K562 (cell line): ENCODE measurements at regions not wholly inside any gene's neighbourhood (a gene's known extent, or its start where the extent isn't known, plus 50 kb on each side); places are given as distances from the start of the nearest gene placed in this dataset.

Experiments
- ETS2 ChIP-seq: IDR thresholded peaks from 2 replicates; pipeline ENCODE4 v1.6.1; 2016; ENCODE audit warnings: borderline replicate concordance, missing genetic modification characterization, mild to moderate bottlenecking, moderate library complexity, missing compliant biosample characterization; ENCODE audit not compliant: poor library complexity, severe bottlenecking
- EZH2 ChIP-seq: IDR thresholded peaks from 2 replicates; pipeline ENCODE4 v1.6.1; 2012; ENCODE audit warnings: low read depth, mild to moderate bottlenecking, inconsistent platforms, low read length, borderline replicate concordance
- GABPB2 ChIP-seq: fragments of 250-450 bp; sonication (Bioruptor Pico); conservative IDR thresholded peaks from 2 replicates; pipeline ENCODE4 v1.5.1; 2021; ENCODE audit warnings: mild to moderate bottlenecking
- HMG20A ChIP-seq: fragments of 450-650 bp; formaldehyde crosslinking; conservative IDR thresholded peaks from 2 replicates; pipeline ENCODE4 v1.4.0; 2020; ENCODE audit warnings: mild to moderate bottlenecking, mixed read lengths
- IFI16 ChIP-seq: fragments of 250-450 bp; sonication (Bioruptor Pico); IDR thresholded peaks from 2 replicates; pipeline ENCODE4 v2.1.2; 2022; ENCODE audit warnings: mild to moderate bottlenecking, inconsistent platforms
- LCOR ChIP-seq: sonication (generic); formaldehyde crosslinking; IDR thresholded peaks from 2 replicates; pipeline ENCODE4 v1.8.0; 2022; ENCODE audit warnings: mild to moderate bottlenecking, missing genetic modification reagents
- RCOR1 ChIP-seq, 2 experiments: IDR thresholded peaks; 2 replicates each; pipeline ENCODE4 v1.6.1; 2012; ENCODE audit warnings: low read depth in 2 of 2, low read length in 2 of 2, borderline replicate concordance in 1 of 2, improper control_type of control experiment in 1 of 2
- SP1 ChIP-seq: sonication (generic); formaldehyde crosslinking; IDR thresholded peaks from 2 replicates; pipeline ENCODE4 v1.8.1; 2022; ENCODE audit warnings: mild to moderate bottlenecking, missing genetic modification reagents
- TCF3 ChIP-seq: sonication (generic); formaldehyde crosslinking; IDR thresholded peaks from 2 replicates; pipeline ENCODE4 v1.4.0; 2020; ENCODE audit warnings: mild to moderate bottlenecking, missing genetic modification reagents
- TCFL5 ChIP-seq: fragments of 250-450 bp; sonication (Bioruptor Pico); conservative IDR thresholded peaks from 2 replicates; pipeline ENCODE4 v1.6.1; 2021; ENCODE audit warnings: mild to moderate bottlenecking, moderate library complexity, matching md5 sums
- THRAP3 ChIP-seq: fragments of 450-650 bp; IDR thresholded peaks from 2 replicates; pipeline ENCODE4 v1.6.1; 2016; ENCODE audit warnings: mild to moderate bottlenecking, inconsistent platforms, borderline replicate concordance
- ZFPM2 ChIP-seq: fragments of 250-450 bp; sonication (Bioruptor Pico); IDR thresholded peaks from 2 replicates; pipeline ENCODE4 v1.5.1; 2022; ENCODE audit warnings: mild to moderate bottlenecking
- ZKSCAN8 ChIP-seq: fragments of 200-800 bp; sonication (Bioruptor generic); IDR thresholded peaks from 2 replicates; pipeline ENCODE4 v1.6.1; 2016; ENCODE audit warnings: missing genetic modification characterization, missing compliant biosample characterization
- ZNF24 ChIP-seq: fragments of 450-650 bp; IDR thresholded peaks from 2 replicates; pipeline ENCODE4 v1.6.1; 2016
- ZNF507 ChIP-seq: conservative IDR thresholded peaks from 2 replicates; pipeline ENCODE4 v1.6.1; 2017; ENCODE audit warnings: missing genetic modification characterization, missing compliant biosample characterization
- ZNF589 ChIP-seq: fragments of 200-800 bp; sonication (Bioruptor generic); IDR thresholded peaks from 2 replicates; pipeline ENCODE4 v1.6.1; 2016; ENCODE audit warnings: low read depth, missing genetic modification characterization, missing compliant biosample characterization
- TF ChIP-seq, protein P1 (sequence below), 2 experiments: fragments of 150-350 bp in 1 of 2; IDR thresholded peaks; 2 replicates each; pipeline ENCODE4 v1.6.1; 2012 to 2016; ENCODE audit warnings: low read depth in 2 of 2, low read length in 2 of 2, mild to moderate bottlenecking in 1 of 2, moderate library complexity in 1 of 2
- TF ChIP-seq, protein P2 (sequence below): fragments of 450-650 bp; IDR thresholded peaks from 2 replicates; pipeline ENCODE4 v1.6.1; 2016; ENCODE audit warnings: borderline replicate concordance
- TF ChIP-seq, protein P3 (sequence below), 2 experiments: fragments of 450-650 bp in 1 of 2; sonication (generic) in 1 of 2; formaldehyde crosslinking in 1 of 2; IDR thresholded peaks in 1 of 2; conservative IDR thresholded peaks in 1 of 2; 2 replicates each; pipeline versions ENCODE4 v1.6.1 to v1.8.1; 2016 to 2023; ENCODE audit warnings: mild to moderate bottlenecking in 2 of 2, moderate library complexity in 2 of 2, inconsistent platforms in 1 of 2, missing genetic modification reagents in 1 of 2
- TF ChIP-seq, protein P4 (sequence below): fragments of 250-450 bp; sonication (Bioruptor Pico); IDR thresholded peaks from 2 replicates; pipeline ENCODE4 v1.8.0; 2021; ENCODE audit warnings: moderate library complexity, mild to moderate bottlenecking, inconsistent platforms

DNA sequence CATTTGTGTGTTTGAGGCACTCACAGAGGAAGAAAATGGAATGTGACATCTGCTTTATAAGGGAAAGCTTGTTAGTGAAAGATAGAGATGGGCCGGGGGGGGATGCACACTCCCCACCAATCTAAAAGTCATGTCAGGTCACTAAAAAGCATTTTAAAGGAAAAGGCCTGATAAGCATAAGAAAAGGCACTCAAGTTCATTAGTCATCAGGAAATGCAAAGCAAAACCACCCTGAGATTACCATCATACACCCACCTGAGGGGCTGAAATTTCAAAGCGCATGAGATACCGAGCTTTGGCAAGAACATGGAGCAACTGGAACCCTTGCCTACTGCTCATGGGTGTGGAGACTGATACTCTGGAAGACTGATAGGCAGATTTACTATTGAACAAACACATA lies 77.9 kb upstream of the ANO1 start (continued):
- TF ChIP-seq, protein P1, sequence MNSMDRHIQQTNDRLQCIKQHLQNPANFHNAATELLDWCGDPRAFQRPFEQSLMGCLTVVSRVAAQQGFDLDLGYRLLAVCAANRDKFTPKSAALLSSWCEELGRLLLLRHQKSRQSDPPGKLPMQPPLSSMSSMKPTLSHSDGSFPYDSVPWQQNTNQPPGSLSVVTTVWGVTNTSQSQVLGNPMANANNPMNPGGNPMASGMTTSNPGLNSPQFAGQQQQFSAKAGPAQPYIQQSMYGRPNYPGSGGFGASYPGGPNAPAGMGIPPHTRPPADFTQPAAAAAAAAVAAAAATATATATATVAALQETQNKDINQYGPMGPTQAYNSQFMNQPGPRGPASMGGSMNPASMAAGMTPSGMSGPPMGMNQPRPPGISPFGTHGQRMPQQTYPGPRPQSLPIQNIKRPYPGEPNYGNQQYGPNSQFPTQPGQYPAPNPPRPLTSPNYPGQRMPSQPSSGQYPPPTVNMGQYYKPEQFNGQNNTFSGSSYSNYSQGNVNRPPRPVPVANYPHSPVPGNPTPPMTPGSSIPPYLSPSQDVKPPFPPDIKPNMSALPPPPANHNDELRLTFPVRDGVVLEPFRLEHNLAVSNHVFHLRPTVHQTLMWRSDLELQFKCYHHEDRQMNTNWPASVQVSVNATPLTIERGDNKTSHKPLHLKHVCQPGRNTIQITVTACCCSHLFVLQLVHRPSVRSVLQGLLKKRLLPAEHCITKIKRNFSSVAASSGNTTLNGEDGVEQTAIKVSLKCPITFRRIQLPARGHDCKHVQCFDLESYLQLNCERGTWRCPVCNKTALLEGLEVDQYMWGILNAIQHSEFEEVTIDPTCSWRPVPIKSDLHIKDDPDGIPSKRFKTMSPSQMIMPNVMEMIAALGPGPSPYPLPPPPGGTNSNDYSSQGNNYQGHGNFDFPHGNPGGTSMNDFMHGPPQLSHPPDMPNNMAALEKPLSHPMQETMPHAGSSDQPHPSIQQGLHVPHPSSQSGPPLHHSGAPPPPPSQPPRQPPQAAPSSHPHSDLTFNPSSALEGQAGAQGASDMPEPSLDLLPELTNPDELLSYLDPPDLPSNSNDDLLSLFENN (IDR thresholded peaks at IDR 0.05; ENCODE audit: low read depth in 2 of 2, low read length in 2 of 2), result no peak
- no peak for TF ChIP-seq EZH2
- TF ChIP-seq THRAP3, result no peak
- no peak for TF ChIP-seq HMG20A
- no peak for TF ChIP-seq IFI16 (CRISPR knock-in tag)
- TF ChIP-seq, protein P2, sequence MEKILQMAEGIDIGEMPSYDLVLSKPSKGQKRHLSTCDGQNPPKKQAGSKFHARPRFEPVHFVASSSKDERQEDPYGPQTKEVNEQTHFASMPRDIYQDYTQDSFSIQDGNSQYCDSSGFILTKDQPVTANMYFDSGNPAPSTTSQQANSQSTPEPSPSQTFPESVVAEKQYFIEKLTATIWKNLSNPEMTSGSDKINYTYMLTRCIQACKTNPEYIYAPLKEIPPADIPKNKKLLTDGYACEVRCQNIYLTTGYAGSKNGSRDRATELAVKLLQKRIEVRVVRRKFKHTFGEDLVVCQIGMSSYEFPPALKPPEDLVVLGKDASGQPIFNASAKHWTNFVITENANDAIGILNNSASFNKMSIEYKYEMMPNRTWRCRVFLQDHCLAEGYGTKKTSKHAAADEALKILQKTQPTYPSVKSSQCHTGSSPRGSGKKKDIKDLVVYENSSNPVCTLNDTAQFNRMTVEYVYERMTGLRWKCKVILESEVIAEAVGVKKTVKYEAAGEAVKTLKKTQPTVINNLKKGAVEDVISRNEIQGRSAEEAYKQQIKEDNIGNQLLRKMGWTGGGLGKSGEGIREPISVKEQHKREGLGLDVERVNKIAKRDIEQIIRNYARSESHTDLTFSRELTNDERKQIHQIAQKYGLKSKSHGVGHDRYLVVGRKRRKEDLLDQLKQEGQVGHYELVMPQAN, result no peak
- no peak for TF ChIP-seq ZKSCAN8 (CRISPR knock-in tag)
- TF ChIP-seq ZNF589 (CRISPR knock-in tag), result no peak
- TF ChIP-seq RCOR1 (IDR thresholded peaks at IDR 0.05; ENCODE audit: borderline replicate concordance in 1 of 2, low read depth in 2 of 2, low read length in 2 of 2), result no peak
- no peak for TF ChIP-seq ZNF507 (tag)
- TF ChIP-seq, protein P3, sequence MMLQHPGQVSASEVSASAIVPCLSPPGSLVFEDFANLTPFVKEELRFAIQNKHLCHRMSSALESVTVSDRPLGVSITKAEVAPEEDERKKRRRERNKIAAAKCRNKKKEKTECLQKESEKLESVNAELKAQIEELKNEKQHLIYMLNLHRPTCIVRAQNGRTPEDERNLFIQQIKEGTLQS (IDR thresholded peaks at IDR 0.05), result 0 out of 2 replicates have a peak, but pooled peaks have one; percentile 14
- TF ChIP-seq, protein P3 (CRISPR knock-in tag; conservative IDR thresholded peaks at IDR 0.05), result no peak
- TF ChIP-seq, protein P4, sequence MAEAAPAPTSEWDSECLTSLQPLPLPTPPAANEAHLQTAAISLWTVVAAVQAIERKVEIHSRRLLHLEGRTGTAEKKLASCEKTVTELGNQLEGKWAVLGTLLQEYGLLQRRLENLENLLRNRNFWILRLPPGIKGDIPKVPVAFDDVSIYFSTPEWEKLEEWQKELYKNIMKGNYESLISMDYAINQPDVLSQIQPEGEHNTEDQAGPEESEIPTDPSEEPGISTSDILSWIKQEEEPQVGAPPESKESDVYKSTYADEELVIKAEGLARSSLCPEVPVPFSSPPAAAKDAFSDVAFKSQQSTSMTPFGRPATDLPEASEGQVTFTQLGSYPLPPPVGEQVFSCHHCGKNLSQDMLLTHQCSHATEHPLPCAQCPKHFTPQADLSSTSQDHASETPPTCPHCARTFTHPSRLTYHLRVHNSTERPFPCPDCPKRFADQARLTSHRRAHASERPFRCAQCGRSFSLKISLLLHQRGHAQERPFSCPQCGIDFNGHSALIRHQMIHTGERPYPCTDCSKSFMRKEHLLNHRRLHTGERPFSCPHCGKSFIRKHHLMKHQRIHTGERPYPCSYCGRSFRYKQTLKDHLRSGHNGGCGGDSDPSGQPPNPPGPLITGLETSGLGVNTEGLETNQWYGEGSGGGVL (CRISPR knock-in tag), result no peak
- TF ChIP-seq GABPB2, result no peak
- peak; percentile 13; the same call in 1 of the 2 replicates for TF ChIP-seq TCF3 (CRISPR knock-in tag)
- TF ChIP-seq SP1 (CRISPR knock-in tag), result no peak
- TF ChIP-seq ZFPM2 (CRISPR knock-in tag), result no peak
- TF ChIP-seq TCFL5 (CRISPR knock-in tag), result no peak
- no peak for TF ChIP-seq LCOR (CRISPR knock-in tag)
- no peak for TF ChIP-seq ETS2 (tag)
- TF ChIP-seq ZNF24, result no peak
